Esophagus squamous epithelium (tissue), 5 donors: ENCODE measurements at regions not wholly inside any gene's neighbourhood (a gene's known extent, or its start where the extent isn't known, plus 50 kb on each side); places are given as distances from the start of the nearest gene placed in this dataset.
A peak's percentile ranks its signal among the peaks of the same experiment; 100 is the strongest.
"Not testable (repeated sequence)": the region's sequence is repeated elsewhere in the genome, so short reads cannot be mapped to it uniquely, and the experiment has no call there.

Source experiments
- DNase-seq: peaks from one replicate; lab custom pipeline; 2025; lab: John Stamatoyannopoulos, UW
- H3K27ac ChIP-seq, 4 donors: fragments of 200-600 bp; sonication (generic); one replicate each; pipeline ENCODE4 v1.5.1; 2016 to 2019; ENCODE audit warnings: mild to moderate bottlenecking in 1 of 4
- H3K27me3 ChIP-seq, 4 donors: fragments of 200-600 bp; sonication (generic); 1 replicate in 3 of 4; 2 replicates in 1 of 4; pipeline versions ENCODE4 v1.5.1 to v1.6.0; 2017 to 2021; ENCODE audit warnings: antibody characterized with exemption in 1 of 4
- H3K36me3 ChIP-seq, 3 donors: fragments of 200-600 bp; sonication (generic); one replicate each; pipeline ENCODE4 v1.5.1; 2016 to 2019
- H3K4me1 ChIP-seq, 3 donors: fragments of 200-600 bp; sonication (generic); one replicate each; pipeline ENCODE4 v1.5.1; 2017 to 2019
- H3K4me3 ChIP-seq, 4 donors: fragments of 200-600 bp; sonication (generic); 1 replicate in 3 of 4; 2 replicates in 1 of 4; pipeline ENCODE4 v1.5.1; 2016 to 2019; ENCODE audit warnings: mild to moderate bottlenecking in 2 of 4, moderate library complexity in 1 of 4
- H3K9me3 ChIP-seq, 3 donors: fragments of 200-600 bp; sonication (generic); one replicate each; pipeline ENCODE4 v1.5.1; 2016 to 2019
- POLR2A ChIP-seq, 4 donors: fragments of 450-650 bp; IDR thresholded peaks; one replicate each; pipeline ENCODE4 v1.6.1; 2017; ENCODE audit warnings: antibody characterized with exemption in 4 of 4, mild to moderate bottlenecking in 4 of 4, moderate library complexity in 3 of 4
- WGBS, 2 donors: methylation state at CpG; one replicate each; pipeline ENCODE4 v1.1.5; 2018; 5-methylcytosine and 5-hydroxymethylcytosine counted together
- intact Hi-C: fragments of 100-400 bp; cut with DNase I; formaldehyde crosslinking; loops from one replicate; pipeline ENCODE4 v1.15.0; 2022
- donor health status: DM: yes; HTN: yes; CAD: no.

GRCh38 chr9:62798884-62799850 is 1609.3 kb downstream of the SPATA31A7 start:
- Histone ChIP-seq H3K4me1 (peaks cover 4 to 47% (median 20%) of the 10 kb centered on the region in 3 donors), H3K4me3 (peak overlapping the region in 3 of 4 donors; percentile 2 to 65 (median 23)), H3K27ac (peak overlapping the region in 2 of 4 donors; percentile 1 to 77), H3K27me3 (peaks cover 0 to 54% (median 8%) of the 10 kb centered on the region in 4 donors)
- DNase-seq, intact Hi-C loops, H3K9me3 ChIP-seq, H3K36me3 ChIP-seq: not testable (repeated sequence)
- peak in 1 of 4 donors; percentile 38 for TF ChIP-seq POLR2A (IDR thresholded peaks at IDR 0.05)
- 43 to 51% methylated on average over 35 of the region's 35 CpGs for WGBS, 2 donors

- Histone ChIP-seq H3K4me1 (peaks cover 4 to 47% (median 20%) of the 10 kb centered on the region in 3 donors), H3K4me3 (peak overlapping the region in 3 of 4 donors; percentile 2 to 65 (median 23)), H3K27ac (peak overlapping the region in 3 of 4 donors; percentile 1 to 77 (median 2)), H3K27me3 (peaks cover 0 to 61% (median 8%) of the 10 kb centered on the region in 4 donors)
- WGBS, 2 donors = 67 to 81% methylated on average over 4 to 9 of the region's 36 CpGs
- H3K9me3 ChIP-seq, intact Hi-C loops, DNase-seq, H3K36me3 ChIP-seq: not testable (repeated sequence)
Measured at GRCh38 chr9:62799851-62800371, 1610.1 kb downstream of the SPATA31A7 start.

- Histone ChIP-seq H3K4me1 (peaks cover 4 to 47% (median 20%) of the 10 kb centered on the region in 3 donors), H3K27ac (peak overlapping the region in 3 of 4 donors; percentile 1 to 84 (median 77)), H3K27me3 (peaks cover 0 to 69% (median 8%) of the 10 kb centered on the region in 4 donors), H3K4me3 (peak overlapping the region in 3 of 4 donors; percentile 2 to 65 (median 23))
- WGBS, 2 donors = 56 to 62% methylated on average over 26 to 28 of the region's 30 CpGs
- H3K9me3 ChIP-seq, intact Hi-C loops, H3K36me3 ChIP-seq, DNase-seq: not testable (repeated sequence)
Measured at GRCh38 chr9:62800451-62801371, 1610.9 kb downstream of the SPATA31A7 start.

- H3K36me3 ChIP-seq, intact Hi-C loops, DNase-seq, H3K9me3 ChIP-seq: not testable (repeated sequence)
- H3K4me1 ChIP-seq = peaks cover 4 to 47% (median 20%) of the 10 kb centered on the region in 3 donors
- WGBS, 2 donors = 47 to 50% methylated on average over 15 of the region's 15 CpGs
- H3K4me3 ChIP-seq = peak overlapping the region; percentile 42 to 65 (median 54)
- peaks cover 0 to 74% (median 8%) of the 10 kb centered on the region in 4 donors for H3K27me3 ChIP-seq
- H3K27ac ChIP-seq = peak overlapping the region in 3 of 4 donors; percentile 69 to 84 (median 77)
Measured at GRCh38 chr9:62801372-62801811, 1611.6 kb downstream of the SPATA31A7 start.

- DNase-seq, H3K9me3 ChIP-seq, H3K36me3 ChIP-seq, intact Hi-C loops: not testable (repeated sequence)
- Histone ChIP-seq H3K4me1 (peaks cover 4 to 47% (median 20%) of the 10 kb centered on the region in 3 donors), H3K4me3 (peak overlapping the region; percentile 42 to 65 (median 54)), H3K27ac (peak overlapping the region; percentile 69 to 84 (median 74)), H3K27me3 (peaks cover 0 to 74% (median 8%) of the 10 kb centered on the region in 4 donors)
- TF ChIP-seq POLR2A (IDR thresholded peaks at IDR 0.05) = peak in 1 of 4 donors; percentile 20
- 2 to 8% methylated on average over 42 to 51 of the region's 63 CpGs for WGBS, 2 donors
Measured at GRCh38 chr9:62801961-62802718, 1612.3 kb downstream of the SPATA31A7 start.

GRCh38 chr9:62802719-62803079 is 1612.9 kb downstream of the SPATA31A7 start:
- H3K9me3 ChIP-seq, intact Hi-C loops, H3K36me3 ChIP-seq, DNase-seq: not testable (repeated sequence)
- Histone ChIP-seq H3K27me3 (peaks cover 0 to 74% (median 8%) of the 10 kb centered on the region in 4 donors), H3K27ac (peak overlapping the region; percentile 69 to 84 (median 74)), H3K4me1 (peaks cover 4 to 47% (median 20%) of the 10 kb centered on the region in 3 donors), H3K4me3 (peak overlapping the region; percentile 42 to 65 (median 54))
- 5 to 15% methylated on average over 9 of the region's 9 CpGs for WGBS, 2 donors

- intact Hi-C loops, DNase-seq, H3K36me3 ChIP-seq, H3K27ac ChIP-seq, H3K9me3 ChIP-seq: not testable (repeated sequence)
- Histone ChIP-seq H3K27me3 (peaks cover 0 to 77% (median 8%) of the 10 kb centered on the region in 4 donors), H3K4me3 (peak overlapping the region in 2 of 4 donors; percentile 61 to 65), H3K4me1 (peaks cover 4 to 50% (median 23%) of the 10 kb centered on the region in 3 donors)
- WGBS, 2 donors = 55% methylated on average over 2 of the region's 2 CpGs
Measured at GRCh38 chr9:62803099-62803498, 1613.3 kb downstream of the SPATA31A7 start.

- DNase-seq, intact Hi-C loops, H3K9me3 ChIP-seq, H3K4me3 ChIP-seq, H3K36me3 ChIP-seq, H3K27ac ChIP-seq: not testable (repeated sequence)
- H3K27me3 ChIP-seq = peaks cover 0 to 72% (median 8%) of the 10 kb centered on the region in 4 donors
- 39 to 46% methylated on average over 1 of the region's 1 CpG for WGBS, 2 donors
- peaks cover 4 to 45% (median 19%) of the 10 kb centered on the region in 3 donors for H3K4me1 ChIP-seq
Measured at GRCh38 chr9:62804314-62804713, 1614.5 kb downstream of the SPATA31A7 start.

GRCh38 chr9:62807424-62807823 is 1617.6 kb downstream of the SPATA31A7 start:
- H3K36me3 ChIP-seq, DNase-seq, H3K4me3 ChIP-seq, H3K9me3 ChIP-seq, intact Hi-C loops, H3K27ac ChIP-seq: not testable (repeated sequence)
- Histone ChIP-seq H3K27me3 (peaks cover 0 to 51% (median 0%) of the 10 kb centered on the region in 4 donors), H3K4me1 (peaks cover 0 to 13% (median 3%) of the 10 kb centered on the region in 3 donors)
- WGBS, 2 donors = 34 to 44% methylated on average over 3 of the region's 3 CpGs

- H3K4me1 ChIP-seq, DNase-seq, H3K9me3 ChIP-seq, H3K27ac ChIP-seq, intact Hi-C loops, H3K36me3 ChIP-seq, H3K4me3 ChIP-seq: not testable (repeated sequence)
- 34 to 49% methylated on average over 3 of the region's 3 CpGs for WGBS, 2 donors
- H3K27me3 ChIP-seq = peaks cover 0 to 48% (median 0%) of the 10 kb centered on the region in 4 donors
Measured at GRCh38 chr9:62808081-62808480, 1618.2 kb downstream of the SPATA31A7 start.

GRCh38 chr9:62810318-62810717 is 1620.5 kb downstream of the SPATA31A7 start:
- H3K36me3 ChIP-seq, intact Hi-C loops, H3K4me3 ChIP-seq, H3K27ac ChIP-seq, H3K9me3 ChIP-seq, DNase-seq, H3K4me1 ChIP-seq: not testable (repeated sequence)
- 94 to 99% methylated on average over 5 to 6 of the region's 6 CpGs for WGBS, 2 donors
- peaks cover 0 to 34% (median 0%) of the 10 kb centered on the region in 4 donors for H3K27me3 ChIP-seq
